CD4-positive, alpha-beta T cell (primary cell): ENCODE measurements at regions not wholly inside any gene's neighbourhood (a gene's known extent, or its start where the extent isn't known, plus 50 kb on each side); places are given as distances from the start of the nearest gene placed in this dataset.

Experiments
- ATAC-seq: fragments of 200-7000 bp; cut with Tn5 transposase; one replicate; pipeline ENCODE4 v1.10.0; 2022; ENCODE audit warnings: mild to moderate bottlenecking; ENCODE audit not compliant: poor library complexity
- CTCF ChIA-PET: fragments of 350-600 bp; sonication (Branson Sonifier 250); formaldehyde crosslinking; loops from one replicate; lab custom pipeline; 2021; ENCODE audit warnings: antibody characterized with exemption, inconsistent platforms; lab: Charles Lee
- POLR2A ChIA-PET: fragments of 350-600 bp; sonication (Branson Sonifier 250); formaldehyde crosslinking; loops from one replicate; lab custom pipeline; 2021; ENCODE audit warnings: antibody characterized with exemption, inconsistent platforms; lab: Charles Lee
- DNase-seq, 14 experiments: peaks; one replicate each; pipeline ENCODE4 v3.0.0-alpha.2; 2013 to 2020; ENCODE audit warnings: mixed read lengths in 2 of 14
- H3K27ac ChIP-seq, 2 donors: one replicate each; pipeline versions ENCODE4 v1.5.1 to v1.7.0; 2013; ENCODE audit warnings: low read length in 2 of 2, low read depth in 1 of 2, mild to moderate bottlenecking in 1 of 2
- H3K27me3 ChIP-seq, 2 experiments: 1 replicate in 1 of 2; 2 replicates in 1 of 2; pipeline versions ENCODE4 v1.6.1 to v1.7.0; 2013; ENCODE audit warnings: low read length in 2 of 2, control low read depth in 1 of 2, mild to moderate bottlenecking in 1 of 2, moderate library complexity in 1 of 2; ENCODE audit not compliant: insufficient read depth in 2 of 2, control insufficient read depth in 1 of 2
- H3K36me3 ChIP-seq: one replicate; pipeline ENCODE4 v1.6.1; 2013; ENCODE audit warnings: low read length, control low read depth; ENCODE audit not compliant: insufficient read depth
- H3K4me1 ChIP-seq: one replicate; pipeline ENCODE4 v1.6.1; 2013; ENCODE audit warnings: low read length, control low read depth; ENCODE audit not compliant: insufficient read depth
- H3K4me3 ChIP-seq: one replicate; pipeline ENCODE4 v1.5.1; 2013; ENCODE audit warnings: mild to moderate bottlenecking, low read length, moderate library complexity
- H3K9me3 ChIP-seq, 2 experiments: 1 replicate in 1 of 2; 2 replicates in 1 of 2; pipeline versions ENCODE4 v1.6.1 to v1.7.0; 2013; ENCODE audit warnings: low read length in 2 of 2, mild to moderate bottlenecking in 2 of 2, control low read depth in 1 of 2, moderate library complexity in 1 of 2; ENCODE audit not compliant: control insufficient read depth in 1 of 2, insufficient read depth in 1 of 2
- H3K27ac Mint-ChIP-seq: one replicate; pipeline ENCODE4 v1.8.0; 2020; ENCODE audit warnings: mixed read lengths
- H3K27me3 Mint-ChIP-seq: one replicate; pipeline ENCODE4 v1.8.0; 2021; ENCODE audit warnings: mixed read lengths
- H3K36me3 Mint-ChIP-seq: one replicate; pipeline ENCODE4 v1.8.0; 2021; ENCODE audit warnings: low read depth, mixed read lengths
- H3K4me1 Mint-ChIP-seq: one replicate; pipeline ENCODE4 v1.8.0; 2021; ENCODE audit warnings: low read depth, mixed read lengths
- H3K4me3 Mint-ChIP-seq: one replicate; pipeline ENCODE4 v1.8.0; 2020; ENCODE audit warnings: mild to moderate bottlenecking, mixed read lengths
- H3K9me3 Mint-ChIP-seq: one replicate; pipeline ENCODE4 v1.8.0; 2020; ENCODE audit warnings: mixed read lengths
- CTCF ChIP-seq: fragments of 200-600 bp; IDR thresholded peaks from one replicate; pipeline ENCODE4 v1.8.0; 2022; ENCODE audit warnings: antibody characterized with exemption, mild to moderate bottlenecking
- intact Hi-C, 2 experiments: fragments of 100-400 bp; cut with DNase I in 1 of 2; cut with micrococcal nuclease in 1 of 2; formaldehyde crosslinking; loops; one replicate each; pipeline versions ENCODE4 v1.15.1 to v1.9.0; 2023 to 2025; cut with DNase I, micrococcal nuclease

DNA sequence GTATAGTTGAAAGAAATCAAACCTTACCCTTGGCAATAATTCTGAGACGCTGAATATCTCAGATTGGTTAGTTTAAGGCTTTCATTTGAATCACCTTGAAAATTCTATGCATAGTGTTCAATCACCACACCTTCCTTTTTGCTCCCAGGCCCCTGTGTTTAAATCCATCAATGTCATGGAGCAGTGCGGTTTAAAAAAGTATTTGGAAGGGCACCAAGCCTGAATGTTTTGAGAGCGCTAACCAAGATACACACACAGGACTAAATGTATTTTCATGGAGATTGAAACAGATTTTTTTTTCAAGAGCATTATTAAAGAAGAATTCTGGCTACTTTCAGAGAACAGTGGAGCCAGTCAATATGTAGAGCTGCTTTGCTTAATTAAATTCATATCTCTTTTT, 195.7 kb downstream of the CENPW start:
- no peak overlapping the region for H3K4me3 Mint-ChIP-seq
- Histone ChIP-seq H3K4me1 (no peaks in the 10 kb centered on the region), H3K9me3 (no peaks in the 10 kb centered on the region), H3K27ac (no peak overlapping the region), H3K27me3 (no peaks in the 10 kb centered on the region), H3K36me3 (no peaks in the 10 kb centered on the region), H3K4me3 (no peak overlapping the region)
- H3K36me3 Mint-ChIP-seq = no peaks in the 10 kb centered on the region
- CTCF ChIA-PET = no interaction called here
- POLR2A ChIA-PET = no interaction called here
- ATAC-seq (no peak), DNase-seq (no peak)
- no peaks in the 10 kb centered on the region for H3K27me3 Mint-ChIP-seq
- intact Hi-C loops = no loop called here
- no peak overlapping the region for H3K27ac Mint-ChIP-seq
- no peak for TF ChIP-seq CTCF
- no peaks in the 10 kb centered on the region for H3K9me3 Mint-ChIP-seq
- H3K4me1 Mint-ChIP-seq = no peaks in the 10 kb centered on the region

GRCh38 chr6:126537061-126537816, 197.3 kb downstream of the CENPW start:
- no peaks in the 10 kb centered on the region for H3K36me3 Mint-ChIP-seq
- no peak for ATAC-seq
- intact Hi-C loops = no loop called here
- ChIA-PET POLR2A (no interaction called here), CTCF (no interaction called here)
- no peak for TF ChIP-seq CTCF
- no peak for DNase-seq
- H3K27ac Mint-ChIP-seq = no peak overlapping the region
- no peak overlapping the region for H3K27ac ChIP-seq
- H3K9me3 Mint-ChIP-seq = no peaks in the 10 kb centered on the region
- no peaks in the 10 kb centered on the region for H3K36me3 ChIP-seq
- H3K27me3 Mint-ChIP-seq = no peaks in the 10 kb centered on the region
- no peaks in the 10 kb centered on the region for H3K9me3 ChIP-seq
- H3K27me3 ChIP-seq = no peaks in the 10 kb centered on the region
- H3K4me3 ChIP-seq = no peak overlapping the region
- no peak overlapping the region for H3K4me3 Mint-ChIP-seq
- no peaks in the 10 kb centered on the region for H3K4me1 Mint-ChIP-seq
- no peaks in the 10 kb centered on the region for H3K4me1 ChIP-seq

GRCh38 chr6:126539022-126539421, 199.1 kb downstream of the CENPW start:
- Mint-ChIP-seq H3K4me3 (no peak overlapping the region), H3K4me1 (no peaks in the 10 kb centered on the region)
- intact Hi-C loops = no loop called here

More at GRCh38 chr6:126539022-126539421, 199.1 kb downstream of the CENPW start:
- Mint-ChIP-seq H3K36me3 (no peaks in the 10 kb centered on the region), H3K27me3 (no peaks in the 10 kb centered on the region), H3K27ac (no peak overlapping the region), H3K9me3 (peaks cover under 1% of the 10 kb centered on the region)
- no peak overlapping the region for H3K27ac ChIP-seq
- no peak overlapping the region for H3K4me3 ChIP-seq
- ChIA-PET POLR2A (no interaction called here), CTCF (no interaction called here)
- no peaks in the 10 kb centered on the region for H3K36me3 ChIP-seq
- TF ChIP-seq CTCF = no peak
- no peaks in the 10 kb centered on the region for H3K4me1 ChIP-seq
- H3K27me3 ChIP-seq = no peaks in the 10 kb centered on the region
- DNase-seq (no peak), ATAC-seq (no peak)
- no peaks in the 10 kb centered on the region for H3K9me3 ChIP-seq
